ENCODE measurements at regions not wholly inside any gene's neighbourhood (a gene's known extent, or its start where the extent isn't known, plus 50 kb on each side); places are given as distances from the start of the nearest gene placed in this dataset.

- no peak for DNase-seq (ENCODE audit: extremely low read depth, insufficient read length)
- Histone ChIP-seq H3K27me3 (replicated peaks; ENCODE audit: control insufficient read depth, insufficient read depth, low read length) (no peaks in the 10 kb centered on the region; the same call in 1 of the 2 replicates), H3K4me3 (replicated peaks; ENCODE audit: low read depth, low read length) (no peak overlapping the region), H3K36me3 (ENCODE audit: control insufficient read depth, insufficient read depth, low read length) (no peaks in the 10 kb centered on the region)
- TF ChIP-seq, protein P1, sequence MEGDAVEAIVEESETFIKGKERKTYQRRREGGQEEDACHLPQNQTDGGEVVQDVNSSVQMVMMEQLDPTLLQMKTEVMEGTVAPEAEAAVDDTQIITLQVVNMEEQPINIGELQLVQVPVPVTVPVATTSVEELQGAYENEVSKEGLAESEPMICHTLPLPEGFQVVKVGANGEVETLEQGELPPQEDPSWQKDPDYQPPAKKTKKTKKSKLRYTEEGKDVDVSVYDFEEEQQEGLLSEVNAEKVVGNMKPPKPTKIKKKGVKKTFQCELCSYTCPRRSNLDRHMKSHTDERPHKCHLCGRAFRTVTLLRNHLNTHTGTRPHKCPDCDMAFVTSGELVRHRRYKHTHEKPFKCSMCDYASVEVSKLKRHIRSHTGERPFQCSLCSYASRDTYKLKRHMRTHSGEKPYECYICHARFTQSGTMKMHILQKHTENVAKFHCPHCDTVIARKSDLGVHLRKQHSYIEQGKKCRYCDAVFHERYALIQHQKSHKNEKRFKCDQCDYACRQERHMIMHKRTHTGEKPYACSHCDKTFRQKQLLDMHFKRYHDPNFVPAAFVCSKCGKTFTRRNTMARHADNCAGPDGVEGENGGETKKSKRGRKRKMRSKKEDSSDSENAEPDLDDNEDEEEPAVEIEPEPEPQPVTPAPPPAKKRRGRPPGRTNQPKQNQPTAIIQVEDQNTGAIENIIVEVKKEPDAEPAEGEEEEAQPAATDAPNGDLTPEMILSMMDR (IDR thresholded peaks at IDR 0.05; ENCODE audit: insufficient read depth, low read length, poor library complexity, severe bottlenecking) = no peak
Measured at GRCh38 chrX:69226459-69227158, 61.4 kb upstream of the PJA1 start.

DNA sequence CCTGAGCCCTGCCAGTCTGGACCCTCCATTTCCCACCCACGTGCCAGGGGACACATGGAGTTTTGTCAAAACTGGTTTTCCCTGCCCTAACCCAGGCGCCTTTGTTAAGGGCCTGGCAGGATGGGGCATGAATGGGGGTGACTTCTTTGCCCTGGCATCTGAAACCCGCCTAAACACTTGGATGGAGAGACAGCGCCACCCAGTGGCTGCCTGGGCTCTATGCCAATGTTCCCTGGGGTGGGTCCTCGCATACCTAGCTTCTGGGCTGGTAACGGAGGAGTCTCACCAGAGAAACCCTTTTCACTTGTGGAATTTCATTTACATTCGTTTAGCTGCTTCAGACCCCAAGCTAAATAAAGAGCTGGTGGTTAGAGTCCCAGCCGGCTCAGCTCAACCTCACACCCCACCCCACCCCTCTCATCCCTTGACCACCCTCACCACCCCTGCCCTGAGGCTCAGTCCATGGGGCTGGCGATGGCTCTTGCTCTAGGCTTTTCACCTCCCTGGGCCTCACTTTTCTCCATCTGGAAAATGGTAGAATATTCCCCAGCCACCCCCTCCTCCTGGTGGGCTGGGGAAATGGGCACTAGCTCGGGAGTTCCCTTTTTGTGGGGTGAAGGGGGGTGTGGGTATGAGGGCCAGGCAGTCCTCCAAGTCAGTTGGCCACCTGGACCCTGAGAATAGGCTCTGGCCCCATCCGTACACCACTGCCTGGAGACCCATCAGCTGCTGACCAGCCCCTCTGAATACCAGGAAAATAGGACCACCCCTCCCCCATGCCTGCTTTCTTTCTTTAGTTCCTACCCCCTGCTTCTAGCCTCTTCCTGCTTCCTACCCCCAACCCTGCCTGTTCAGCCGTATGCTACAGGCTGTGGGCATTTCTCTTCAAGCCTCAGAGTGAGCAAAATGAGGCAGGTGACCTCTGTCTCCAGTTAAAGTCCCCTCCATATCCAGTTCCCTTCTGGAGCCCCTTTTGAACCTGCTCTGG, 57.1 kb upstream of the PJA1 start:
- Histone ChIP-seq H3K36me3 (ENCODE audit: control insufficient read depth, insufficient read depth, low read length) (no peaks in the 10 kb centered on the region), H3K27me3 (replicated peaks; ENCODE audit: control insufficient read depth, insufficient read depth, low read length) (no peaks in the 10 kb centered on the region; the same call in 1 of the 2 replicates), H3K4me3 (replicated peaks; ENCODE audit: low read depth, low read length) (no peak overlapping the region)
- TF ChIP-seq, protein P1 (IDR thresholded peaks at IDR 0.05; ENCODE audit: insufficient read depth, low read length, poor library complexity, severe bottlenecking) = peak; percentile 72
- DNase-seq (ENCODE audit: extremely low read depth, insufficient read length) = peak; percentile 23

- no peak overlapping the region for H3K4me3 ChIP-seq (replicated peaks; ENCODE audit: low read depth, low read length)
- H3K36me3 ChIP-seq (ENCODE audit: control insufficient read depth, insufficient read depth, low read length) = no peaks in the 10 kb centered on the region
- TF ChIP-seq, protein P1 (IDR thresholded peaks at IDR 0.05; ENCODE audit: insufficient read depth, low read length, poor library complexity, severe bottlenecking) = no peak
- no peaks in the 10 kb centered on the region; the same call in 1 of the 2 replicates for H3K27me3 ChIP-seq (replicated peaks; ENCODE audit: control insufficient read depth, insufficient read depth, low read length)
- DNase-seq (ENCODE audit: extremely low read depth, insufficient read length) = no peak
Measured at GRCh38 chrX:69221239-69222102, 56.2 kb upstream of the PJA1 start.

DNA sequence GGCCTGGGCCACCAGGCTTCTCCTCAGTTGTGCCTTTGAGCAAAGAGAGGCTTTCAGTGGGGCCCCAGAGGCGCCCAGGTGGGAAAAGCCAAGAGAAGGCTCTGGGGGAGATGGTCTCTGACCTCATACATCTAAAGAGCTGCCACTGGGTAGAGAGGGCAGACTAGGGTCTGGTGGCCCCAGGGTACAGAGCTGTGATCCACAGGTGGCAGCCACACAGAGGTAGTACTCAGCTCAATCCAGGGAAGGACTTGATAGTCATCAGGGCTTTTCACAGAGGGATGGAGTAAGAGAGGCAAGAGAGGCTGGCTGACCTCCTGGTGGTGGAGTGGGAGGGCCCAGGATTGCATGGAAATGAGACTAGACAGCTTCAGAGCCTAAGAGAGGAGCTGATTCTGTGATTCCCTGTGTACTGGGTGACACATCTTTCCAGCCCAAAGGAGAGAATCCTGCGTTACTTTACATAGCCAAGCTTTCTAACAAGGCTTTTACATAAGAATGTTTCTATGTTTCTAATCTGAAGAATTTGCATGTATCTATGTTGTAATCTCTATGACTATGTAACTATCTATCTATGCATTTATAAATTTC, 53.2 kb upstream of the PJA1 start:
- Histone ChIP-seq H3K36me3 (ENCODE audit: control insufficient read depth, insufficient read depth, low read length) (no peaks in the 10 kb centered on the region), H3K27me3 (replicated peaks; ENCODE audit: control insufficient read depth, insufficient read depth, low read length) (no peaks in the 10 kb centered on the region; the same call in 1 of the 2 replicates), H3K4me3 (replicated peaks; ENCODE audit: low read depth, low read length) (no peak overlapping the region)
- DNase-seq (ENCODE audit: extremely low read depth, insufficient read length) = no peak
- TF ChIP-seq, protein P1 (IDR thresholded peaks at IDR 0.05; ENCODE audit: insufficient read depth, low read length, poor library complexity, severe bottlenecking) = no peak

GRCh38 chrX:69216911-69217310, 51.7 kb upstream of the PJA1 start:
- no peaks in the 10 kb centered on the region; the same call in 1 of the 2 replicates for H3K27me3 ChIP-seq (replicated peaks; ENCODE audit: control insufficient read depth, insufficient read depth, low read length)
- no peak for DNase-seq (ENCODE audit: extremely low read depth, insufficient read length)
- H3K4me3 ChIP-seq (replicated peaks; ENCODE audit: low read depth, low read length) = no peak overlapping the region
- H3K36me3 ChIP-seq (ENCODE audit: control insufficient read depth, insufficient read depth, low read length) = no peaks in the 10 kb centered on the region
- TF ChIP-seq, protein P1 (IDR thresholded peaks at IDR 0.05; ENCODE audit: insufficient read depth, low read length, poor library complexity, severe bottlenecking) = no peak
